SJCRH30 (cell line): ENCODE measurements at regions not wholly inside any gene's neighbourhood (a gene's known extent, or its start where the extent isn't known, plus 50 kb on each side); places are given as distances from the start of the nearest gene placed in this dataset.
"Not testable (repeated sequence)": the region's sequence is repeated elsewhere in the genome, so short reads cannot be mapped to it uniquely, and the experiment has no call there.

Experiments used
- DNase-seq, 2 experiments: peaks; one replicate each; pipeline ENCODE4 v3.0.0-alpha.2; 2015 to 2020
- H3K27ac ChIP-seq: fragments of 250-450 bp; sonication (Bioruptor Pico); 2 replicates; pipeline ENCODE4 v1.5.1; 2020; ENCODE audit warnings: mild to moderate bottlenecking, moderate library complexity
- H3K27me3 ChIP-seq: fragments of 250-450 bp; sonication (Bioruptor Pico); 2 replicates; pipeline ENCODE4 v1.5.1; 2020; ENCODE audit warnings: mild to moderate bottlenecking, moderate library complexity
- H3K36me3 ChIP-seq: fragments of 250-450 bp; sonication (Bioruptor Pico); 2 replicates; pipeline ENCODE4 v1.5.1; 2020; ENCODE audit warnings: mild to moderate bottlenecking, moderate library complexity
- H3K4me1 ChIP-seq: fragments of 250-450 bp; sonication (Bioruptor Pico); 2 replicates; pipeline ENCODE4 v1.5.1; 2020; ENCODE audit warnings: mild to moderate bottlenecking, moderate library complexity
- H3K4me3 ChIP-seq: fragments of 250-450 bp; sonication (Bioruptor Pico); 2 replicates; pipeline ENCODE4 v1.5.1; 2020; ENCODE audit warnings: mild to moderate bottlenecking, moderate library complexity
- H3K9me3 ChIP-seq: fragments of 250-450 bp; sonication (Bioruptor Pico); replicated peaks from 2 replicates; pipeline ENCODE4 v1.5.1; 2020; ENCODE audit warnings: mild to moderate bottlenecking, moderate library complexity

DNA sequence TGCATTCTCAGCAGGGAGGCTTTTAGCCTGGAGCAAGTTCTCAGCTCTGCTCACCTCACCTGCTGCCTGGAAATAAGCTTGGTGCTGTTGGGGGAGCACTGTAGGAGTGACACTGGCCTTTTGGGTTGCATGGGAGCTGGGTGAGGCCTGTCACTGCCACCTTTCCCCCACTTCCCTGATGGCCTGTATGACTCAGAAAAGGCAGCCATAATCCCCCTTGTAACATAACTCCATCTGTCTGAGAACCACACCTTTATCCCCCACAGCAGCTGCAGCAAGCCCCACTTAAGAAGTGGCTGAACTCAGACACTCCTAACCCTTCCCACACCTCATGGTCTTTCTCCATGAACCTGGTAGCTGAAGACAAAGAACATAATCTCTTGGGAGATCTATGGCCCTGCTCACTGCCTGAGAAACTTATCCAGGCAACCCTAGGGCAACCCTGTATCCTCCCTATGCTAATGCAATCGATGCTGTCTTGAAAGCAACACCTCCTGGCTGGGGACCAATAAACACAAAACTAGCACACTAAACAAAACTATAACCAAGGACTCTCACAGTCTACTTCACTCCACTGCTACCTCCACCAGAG is 258.9 kb upstream of the OSR1 start:
- Histone ChIP-seq H3K4me1 (peaks cover 8% of the 10 kb centered on the region), H3K4me3 (no peak overlapping the region), H3K27ac (no peak overlapping the region), H3K9me3 (peaks cover 11% of the 10 kb centered on the region), H3K27me3 (no peaks in the 10 kb centered on the region), H3K36me3 (no peaks in the 10 kb centered on the region)
- DNase-seq: peak; percentile 64 to 82

DNA sequence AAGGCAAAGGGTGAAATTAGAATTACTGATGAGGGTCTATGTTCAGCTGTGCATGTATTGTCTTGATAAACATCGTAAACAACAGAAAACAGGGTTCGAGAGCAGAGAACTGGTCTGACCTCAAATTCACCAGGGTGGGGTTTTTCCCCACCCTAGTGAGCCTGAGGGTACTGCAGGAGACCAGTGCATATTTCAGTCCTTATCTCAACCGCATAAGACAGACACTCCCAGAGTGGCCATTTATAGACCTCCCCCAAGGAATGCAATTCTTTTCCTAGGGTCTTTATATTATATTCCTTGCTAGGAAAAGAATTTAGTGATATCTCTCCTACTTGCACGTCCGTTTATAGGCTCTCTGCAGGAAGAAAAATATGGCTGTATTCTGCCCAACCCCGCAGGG is 257.0 kb upstream of the OSR1 start:
- peaks cover 11% of the 10 kb centered on the region for H3K9me3 ChIP-seq
- not testable (repeated sequence) for H3K4me3 ChIP-seq, H3K27me3 ChIP-seq, DNase-seq, H3K36me3 ChIP-seq, H3K4me1 ChIP-seq, H3K27ac ChIP-seq

DNA sequence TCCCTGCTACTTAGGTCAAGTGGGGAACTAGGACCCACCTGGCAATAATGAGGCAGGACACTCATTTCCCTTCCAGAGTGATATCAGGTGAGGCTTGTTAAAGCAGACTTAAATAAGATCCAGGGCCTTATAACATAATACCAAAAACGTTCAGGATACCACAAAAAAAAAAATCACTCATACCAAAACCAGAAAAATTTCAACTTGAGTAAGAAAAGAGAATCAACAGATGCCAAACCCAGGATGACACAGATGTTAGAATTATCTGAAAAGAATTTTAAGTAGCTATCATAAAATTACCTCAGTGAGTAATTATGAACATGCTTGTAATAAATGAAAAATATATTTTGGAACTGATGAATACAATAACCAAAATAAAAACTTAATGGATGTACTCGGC is 255.6 kb upstream of the OSR1 start:
- Histone ChIP-seq H3K4me3 (no peak overlapping the region), H3K27me3 (no peaks in the 10 kb centered on the region), H3K4me1 (peaks cover 8% of the 10 kb centered on the region), H3K9me3 (peaks cover 10% of the 10 kb centered on the region), H3K27ac (no peak overlapping the region), H3K36me3 (no peaks in the 10 kb centered on the region)
- DNase-seq: no peak

DNA sequence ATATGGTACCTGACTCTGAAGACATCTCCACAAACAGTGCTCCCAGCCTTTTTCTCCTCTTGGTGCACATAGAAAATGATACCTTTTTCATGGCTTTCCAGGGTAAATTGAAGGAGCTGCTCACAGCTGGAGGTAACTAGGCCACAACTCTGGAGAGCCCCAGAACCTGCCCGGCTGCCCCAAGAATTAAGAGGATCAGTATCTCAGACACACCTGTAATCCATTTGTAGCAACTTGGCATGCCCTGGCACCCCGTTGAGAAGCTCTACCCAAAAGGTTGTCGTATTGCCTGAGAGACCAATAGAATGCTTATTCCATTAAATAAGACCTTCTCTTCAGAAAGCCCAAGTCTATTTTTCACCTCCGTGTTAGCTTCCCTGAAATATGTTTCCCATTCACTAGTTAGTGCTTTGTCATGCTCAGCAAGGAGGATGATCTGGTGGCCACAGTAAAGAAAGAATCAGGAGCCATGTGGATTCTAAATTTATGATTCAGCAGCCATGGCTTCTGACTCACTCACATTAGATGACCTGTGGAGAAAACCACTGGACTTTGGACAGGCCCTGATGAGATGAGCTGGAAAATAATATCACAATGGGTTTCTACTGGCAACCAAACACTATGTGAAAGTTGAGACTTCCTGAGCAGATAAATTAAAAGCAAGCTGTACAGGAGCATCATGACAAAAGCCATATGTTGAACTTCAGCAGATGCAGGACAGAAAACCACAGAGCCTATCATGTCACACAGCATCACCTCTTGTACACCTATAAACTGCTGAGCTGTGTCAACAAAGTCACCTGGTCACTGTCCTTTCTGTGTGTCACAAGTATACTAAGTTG is 253.3 kb upstream of the OSR1 start:
- H3K27me3 ChIP-seq: no peaks in the 10 kb centered on the region
- no peak overlapping the region for H3K4me3 ChIP-seq
- H3K9me3 ChIP-seq: peaks cover 3% of the 10 kb centered on the region; the same call in 1 of the 2 replicates
- no peak overlapping the region for H3K27ac ChIP-seq
- no peaks in the 10 kb centered on the region for H3K4me1 ChIP-seq
- no peaks in the 10 kb centered on the region for H3K36me3 ChIP-seq
- no peak for DNase-seq

DNA sequence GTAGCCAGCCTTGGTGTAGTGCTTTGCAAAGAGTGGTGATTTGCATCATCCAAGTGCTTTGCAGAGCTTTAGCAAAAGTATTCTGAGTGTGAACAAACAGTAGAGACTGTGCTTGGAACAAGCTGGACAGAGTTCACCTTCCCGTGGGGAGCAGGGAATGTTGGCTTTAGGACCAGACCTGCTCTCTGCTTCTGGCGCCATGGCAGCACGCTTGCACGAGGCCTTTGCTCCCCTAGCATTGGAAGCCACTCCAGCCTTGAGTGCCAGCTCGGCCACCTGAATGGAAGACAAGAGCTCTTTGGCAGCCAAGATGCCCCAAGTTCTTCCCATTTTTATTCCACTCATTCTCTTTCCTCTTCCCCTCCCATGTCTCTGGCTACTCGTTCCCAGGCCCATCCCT is 250.8 kb upstream of the OSR1 start:
- H3K36me3 ChIP-seq: no peaks in the 10 kb centered on the region
- H3K9me3 ChIP-seq: no peaks in the 10 kb centered on the region
- H3K4me1 ChIP-seq: no peaks in the 10 kb centered on the region
- H3K4me3 ChIP-seq: no peak overlapping the region
- no peak overlapping the region for H3K27ac ChIP-seq
- H3K27me3 ChIP-seq: no peaks in the 10 kb centered on the region
- DNase-seq: no peak

DNA sequence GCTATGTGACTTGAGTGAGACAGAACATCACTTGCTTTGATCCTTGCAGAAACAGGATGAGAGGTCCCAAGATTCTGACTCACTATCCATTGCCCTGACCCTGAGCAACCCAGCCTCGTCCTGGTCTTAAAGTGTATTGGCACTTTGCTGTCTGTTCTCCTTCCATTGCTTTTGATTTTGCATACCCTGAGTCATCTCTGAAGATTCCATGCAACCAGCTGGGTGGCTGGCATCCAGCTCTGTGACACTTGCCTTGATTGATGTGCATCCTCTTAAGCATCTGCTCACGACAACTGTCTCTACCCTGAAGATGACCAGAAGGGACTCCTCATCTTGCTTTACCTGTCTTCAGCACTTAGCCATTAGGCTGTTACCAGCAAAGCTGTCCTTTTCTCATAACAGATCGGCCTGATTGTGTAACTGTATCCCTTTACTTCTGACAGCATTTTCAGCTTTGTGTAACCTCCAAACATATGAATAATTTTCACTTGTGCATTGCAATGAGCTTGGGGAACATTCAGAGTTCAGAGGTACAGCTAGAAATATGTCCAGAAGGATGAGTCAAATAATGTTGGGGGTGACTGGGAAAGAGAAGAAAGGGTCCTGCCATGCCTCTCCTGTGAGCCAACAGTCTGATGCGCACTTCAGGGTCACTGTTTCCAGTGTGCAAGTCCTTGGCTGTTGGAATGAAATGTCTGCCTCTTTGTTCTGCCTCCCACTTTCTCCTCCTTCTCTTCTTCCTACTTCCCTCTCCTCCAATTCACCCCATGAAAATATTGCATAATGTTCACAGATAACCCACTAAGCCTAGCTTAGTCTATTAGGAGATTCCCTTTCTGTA is 249.7 kb upstream of the OSR1 start:
- no peak overlapping the region for H3K4me3 ChIP-seq
- no peaks in the 10 kb centered on the region for H3K4me1 ChIP-seq
- no peaks in the 10 kb centered on the region for H3K27me3 ChIP-seq
- H3K36me3 ChIP-seq: no peaks in the 10 kb centered on the region
- DNase-seq: no peak
- no peak overlapping the region for H3K27ac ChIP-seq
- H3K9me3 ChIP-seq: no peaks in the 10 kb centered on the region

DNA sequence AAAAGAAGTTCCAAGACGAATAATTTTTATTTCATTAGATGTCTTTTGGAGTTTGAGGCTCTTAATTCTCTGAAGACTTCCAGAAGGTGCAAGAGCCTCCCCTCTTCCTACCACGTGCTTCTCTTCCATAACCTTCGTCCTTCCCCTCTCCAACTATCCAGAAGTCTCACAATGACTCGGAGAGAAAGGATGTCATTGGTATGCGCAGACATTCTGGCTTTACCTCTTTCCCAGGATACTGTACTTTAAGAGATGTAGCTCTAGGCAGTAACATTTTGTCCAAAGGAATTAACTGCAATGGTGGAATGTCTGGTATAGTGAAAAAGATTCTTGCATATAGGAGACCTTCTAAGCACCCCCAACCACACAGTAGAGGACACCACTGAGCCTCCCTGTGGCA is 249.0 kb upstream of the OSR1 start:
- H3K36me3 ChIP-seq: no peaks in the 10 kb centered on the region
- no peak overlapping the region for H3K4me3 ChIP-seq
- no peaks in the 10 kb centered on the region for H3K9me3 ChIP-seq
- no peak for DNase-seq
- H3K4me1 ChIP-seq: no peaks in the 10 kb centered on the region
- H3K27me3 ChIP-seq: no peaks in the 10 kb centered on the region
- no peak overlapping the region for H3K27ac ChIP-seq

DNA sequence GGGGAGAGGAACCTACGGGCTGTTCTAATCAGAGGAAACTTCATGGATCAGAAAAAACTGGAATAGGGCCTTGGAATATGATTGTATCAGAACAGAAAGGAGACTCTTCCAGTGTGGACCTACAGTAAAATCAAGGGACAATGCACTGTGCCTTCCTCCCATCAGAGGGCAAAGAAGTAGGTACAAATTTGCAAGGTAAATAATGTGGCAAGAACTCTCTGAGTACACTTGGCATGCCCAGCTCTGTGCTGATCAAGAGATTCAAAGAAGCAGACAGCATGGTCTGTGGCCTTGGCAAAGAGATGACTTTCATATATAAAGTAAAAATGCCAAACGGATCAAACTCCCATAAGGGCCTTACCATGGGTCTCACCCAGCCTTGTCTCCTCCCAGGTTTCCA is 242.6 kb upstream of the OSR1 start:
- Histone ChIP-seq H3K4me3 (no peak overlapping the region), H3K27ac (no peak overlapping the region), H3K9me3 (no peaks in the 10 kb centered on the region), H3K4me1 (no peaks in the 10 kb centered on the region), H3K27me3 (0 out of 2 replicates have a peak, but pooled peaks cover 3% of the 10 kb centered on the region), H3K36me3 (no peaks in the 10 kb centered on the region)
- DNase-seq: no peak

DNA sequence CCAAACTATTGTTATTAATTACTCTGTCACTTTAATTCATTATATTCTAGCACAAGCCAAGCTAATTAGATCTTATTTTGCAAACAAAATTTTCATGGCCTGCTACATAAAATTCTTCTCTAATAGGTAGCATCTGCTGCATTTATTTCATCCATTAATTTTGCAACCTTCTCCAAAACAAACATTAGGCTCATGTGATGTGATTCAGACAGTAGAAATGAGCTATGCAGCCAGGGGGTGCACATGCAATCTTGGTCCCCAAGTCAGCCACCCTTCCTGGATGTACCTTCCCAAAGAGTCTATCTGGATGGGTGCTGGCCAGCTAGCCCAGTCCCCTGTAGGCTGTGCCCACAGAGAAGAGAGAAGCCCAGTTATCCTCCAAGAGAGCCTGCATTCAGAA is 242.1 kb upstream of the OSR1 start:
- Histone ChIP-seq H3K27ac (no peak overlapping the region), H3K27me3 (0 out of 2 replicates have a peak, but pooled peaks cover 3% of the 10 kb centered on the region), H3K4me1 (no peaks in the 10 kb centered on the region), H3K4me3 (no peak overlapping the region), H3K9me3 (no peaks in the 10 kb centered on the region), H3K36me3 (no peaks in the 10 kb centered on the region)
- DNase-seq: no peak

DNA sequence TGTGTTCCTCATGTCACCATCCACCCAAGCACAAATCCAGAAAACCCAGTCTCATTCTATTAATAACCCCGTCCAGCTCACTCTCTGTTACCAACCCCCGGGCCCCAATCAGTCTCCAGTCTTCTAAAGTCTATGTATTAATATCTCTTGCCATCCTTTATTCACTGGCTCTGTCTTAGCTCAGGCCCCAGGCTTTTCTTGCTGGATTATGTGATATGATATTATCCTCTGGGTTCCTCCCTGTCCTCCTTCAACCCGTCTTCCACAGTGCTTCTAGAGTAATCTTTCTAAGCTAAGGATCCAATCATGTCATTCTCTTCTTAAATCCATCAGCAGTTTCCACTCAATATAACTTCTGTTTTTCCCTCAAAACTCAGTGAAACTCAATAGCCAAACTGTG is 240.5 kb upstream of the OSR1 start:
- Histone ChIP-seq H3K9me3 (no peaks in the 10 kb centered on the region), H3K27me3 (0 out of 2 replicates have a peak, but pooled peaks cover 3% of the 10 kb centered on the region), H3K4me3 (no peak overlapping the region), H3K4me1 (no peaks in the 10 kb centered on the region), H3K27ac (no peak overlapping the region), H3K36me3 (no peaks in the 10 kb centered on the region)
- no peak for DNase-seq

DNA sequence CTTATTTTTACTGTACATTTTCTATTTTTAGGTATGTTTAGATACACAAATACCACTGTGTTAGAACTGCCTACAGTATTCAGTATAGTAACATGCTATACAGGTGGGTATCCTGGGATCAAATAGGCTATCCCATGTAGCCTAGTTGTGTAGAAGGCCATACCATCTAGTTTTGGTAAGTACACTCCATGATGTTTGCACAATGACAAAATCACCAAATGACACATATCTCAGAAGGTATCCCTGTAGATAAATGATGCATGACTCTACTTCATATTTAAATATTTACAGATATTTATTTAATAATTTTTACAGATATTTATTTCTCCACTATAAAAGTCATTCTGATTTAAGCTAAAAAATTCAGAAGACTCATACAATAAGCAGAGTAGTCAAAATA is 233.8 kb upstream of the OSR1 start:
- DNase-seq: no peak
- no peak overlapping the region for H3K27ac ChIP-seq
- no peak overlapping the region for H3K4me3 ChIP-seq
- no peaks in the 10 kb centered on the region for H3K36me3 ChIP-seq
- no peaks in the 10 kb centered on the region for H3K4me1 ChIP-seq
- H3K9me3 ChIP-seq: no peaks in the 10 kb centered on the region
- no peaks in the 10 kb centered on the region for H3K27me3 ChIP-seq

DNA sequence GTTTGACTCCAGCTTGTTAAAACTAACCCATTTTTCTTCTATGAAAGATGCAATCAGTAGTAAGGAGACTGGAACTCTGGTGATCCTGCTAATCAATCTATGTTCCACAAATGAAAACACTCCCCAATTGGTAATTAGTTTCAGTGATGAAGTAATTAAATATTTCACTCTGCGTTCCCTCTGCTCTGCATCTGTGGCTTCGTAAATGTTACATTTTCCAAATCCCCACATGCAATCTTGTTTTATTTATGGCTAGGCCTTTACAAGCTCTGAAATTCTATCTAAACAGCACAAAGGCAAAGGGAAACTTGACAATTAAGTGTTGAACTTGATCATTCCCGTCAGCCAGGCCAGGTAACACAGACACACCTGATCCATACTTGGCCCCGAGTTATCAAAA is 231.4 kb upstream of the OSR1 start:
- H3K27me3 ChIP-seq: no peaks in the 10 kb centered on the region
- H3K4me3 ChIP-seq: no peak overlapping the region
- H3K27ac ChIP-seq: no peak overlapping the region
- H3K4me1 ChIP-seq: no peaks in the 10 kb centered on the region
- DNase-seq: no peak
- H3K36me3 ChIP-seq: no peaks in the 10 kb centered on the region
- no peaks in the 10 kb centered on the region for H3K9me3 ChIP-seq

DNA sequence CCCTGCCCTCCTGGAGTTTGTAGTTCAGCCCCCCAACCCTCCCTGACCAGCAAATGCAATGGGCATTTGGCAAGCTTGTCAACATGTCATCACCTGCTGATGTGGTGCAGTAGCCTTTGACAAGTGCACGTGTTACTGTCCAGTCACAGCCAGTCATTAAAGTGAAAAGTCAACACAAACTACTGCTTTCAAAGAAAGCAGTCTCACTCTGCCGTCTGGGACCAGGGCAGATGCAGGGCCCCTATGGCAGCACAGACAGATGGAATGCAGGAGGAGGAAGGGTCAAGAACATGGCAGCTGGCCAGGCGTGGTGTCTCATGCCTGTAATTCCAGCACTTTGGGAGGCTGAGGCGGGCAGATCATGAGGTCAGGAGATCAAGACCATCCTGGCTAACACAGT is 222.4 kb upstream of the OSR1 start:
- Histone ChIP-seq H3K4me3 (no peak overlapping the region), H3K4me1 (no peaks in the 10 kb centered on the region), H3K27ac (no peak overlapping the region), H3K9me3 (no peaks in the 10 kb centered on the region), H3K36me3 (no peaks in the 10 kb centered on the region), H3K27me3 (no peaks in the 10 kb centered on the region; the same call in 1 of the 2 replicates)
- peak in 1 of 2 experiments; percentile 21 for DNase-seq

DNA sequence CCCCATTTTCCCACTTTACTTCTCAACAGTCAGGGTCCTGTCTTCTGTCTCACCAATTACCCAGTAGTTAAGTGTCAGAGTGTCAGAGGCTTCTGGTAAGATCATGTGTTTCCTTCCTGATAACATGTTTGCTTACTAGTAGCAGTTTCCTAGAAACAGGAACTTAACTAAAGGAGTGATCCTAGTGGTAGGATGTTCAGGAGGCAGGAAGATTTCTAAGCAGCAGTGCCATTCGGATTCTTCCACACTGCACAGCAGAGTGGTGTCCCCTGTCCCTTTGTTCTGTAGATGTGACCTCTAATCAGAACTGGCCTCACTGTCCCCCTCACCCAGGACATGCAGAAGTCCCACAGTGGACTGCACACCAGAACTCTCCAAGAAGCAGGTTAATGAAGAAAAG is 221.8 kb upstream of the OSR1 start:
- H3K4me3 ChIP-seq: no peak overlapping the region
- H3K9me3 ChIP-seq: no peaks in the 10 kb centered on the region
- H3K27me3 ChIP-seq: no peaks in the 10 kb centered on the region; the same call in 1 of the 2 replicates
- H3K4me1 ChIP-seq: no peaks in the 10 kb centered on the region
- no peak overlapping the region for H3K27ac ChIP-seq
- H3K36me3 ChIP-seq: no peaks in the 10 kb centered on the region
- DNase-seq: no peak

DNA sequence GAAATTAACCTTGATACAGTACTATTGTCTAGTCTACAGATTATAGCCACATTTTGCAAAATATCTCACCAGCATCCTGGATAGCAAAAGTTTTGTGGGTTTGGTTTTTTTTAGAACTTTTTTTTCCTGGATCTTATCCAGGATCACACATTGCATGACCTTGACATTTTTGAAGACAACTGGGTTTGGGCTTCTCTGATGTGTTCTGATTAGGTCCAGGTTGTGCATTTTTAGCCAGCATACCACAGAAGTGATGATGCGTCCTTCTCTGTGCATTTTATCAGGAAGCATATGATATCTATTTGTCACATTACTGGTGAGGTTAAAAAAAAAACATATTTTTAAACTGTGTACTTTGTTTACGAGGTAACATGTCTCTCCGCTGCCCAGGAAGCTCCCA is 221.0 kb upstream of the OSR1 start:
- H3K36me3 ChIP-seq: no peaks in the 10 kb centered on the region
- no peak overlapping the region for H3K4me3 ChIP-seq
- H3K27ac ChIP-seq: no peak overlapping the region
- no peaks in the 10 kb centered on the region for H3K9me3 ChIP-seq
- H3K27me3 ChIP-seq: no peaks in the 10 kb centered on the region; the same call in 1 of the 2 replicates
- no peaks in the 10 kb centered on the region for H3K4me1 ChIP-seq
- DNase-seq: no peak
